Retina (tissue), 1 donor: ENCODE measurements at regions not wholly inside any gene's neighbourhood (a gene's known extent, or its start where the extent isn't known, plus 50 kb on each side); places are given as distances from the start of the nearest gene placed in this dataset.
A peak's percentile ranks its signal among the peaks of the same experiment; 100 is the strongest.

Experiments
- DNase-seq: peaks from one replicate; pipeline ENCODE4 v3.0.0-alpha.2; 2016

DNA sequence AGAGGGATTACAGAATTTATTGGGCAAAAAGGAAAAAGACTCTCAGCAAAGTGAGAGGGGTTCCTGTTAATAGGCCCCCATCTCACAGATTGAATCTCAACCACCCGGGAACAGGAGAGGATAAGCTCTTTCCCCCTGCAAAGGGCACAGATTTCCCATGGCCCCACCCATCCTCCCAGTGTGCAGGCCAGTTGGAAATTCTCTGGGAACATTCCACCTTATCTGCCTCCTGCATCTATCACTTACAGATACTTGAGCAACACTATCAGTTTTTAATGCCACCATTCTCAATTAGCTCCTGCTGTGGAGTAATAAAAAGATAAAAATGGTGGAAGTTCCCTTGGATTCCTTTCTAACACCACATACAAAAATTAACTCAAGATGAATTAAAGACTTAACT, 350.0 kb upstream of the BCHE start:
- no peak for DNase-seq

DNA sequence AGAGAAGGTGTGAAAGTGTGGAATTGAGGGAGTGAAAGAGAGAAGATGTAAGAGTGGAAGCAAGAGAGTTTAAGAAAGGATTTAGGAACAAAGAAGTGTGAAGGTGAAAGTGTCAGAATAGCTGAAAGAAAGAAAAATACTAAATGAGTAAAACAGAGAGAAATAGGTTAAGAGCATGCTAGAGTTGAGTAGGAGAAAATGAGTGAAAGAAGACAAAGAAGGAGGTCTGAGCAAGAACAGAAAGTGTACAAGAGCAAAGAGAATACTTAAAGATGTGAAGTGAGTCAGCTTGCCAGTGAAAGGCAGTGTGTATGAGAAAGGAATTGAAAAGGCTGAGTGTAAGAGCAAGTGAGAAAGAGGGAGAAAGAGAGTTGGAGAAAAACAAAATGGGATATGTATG, 348.8 kb upstream of the BCHE start:
- no peak for DNase-seq

DNA sequence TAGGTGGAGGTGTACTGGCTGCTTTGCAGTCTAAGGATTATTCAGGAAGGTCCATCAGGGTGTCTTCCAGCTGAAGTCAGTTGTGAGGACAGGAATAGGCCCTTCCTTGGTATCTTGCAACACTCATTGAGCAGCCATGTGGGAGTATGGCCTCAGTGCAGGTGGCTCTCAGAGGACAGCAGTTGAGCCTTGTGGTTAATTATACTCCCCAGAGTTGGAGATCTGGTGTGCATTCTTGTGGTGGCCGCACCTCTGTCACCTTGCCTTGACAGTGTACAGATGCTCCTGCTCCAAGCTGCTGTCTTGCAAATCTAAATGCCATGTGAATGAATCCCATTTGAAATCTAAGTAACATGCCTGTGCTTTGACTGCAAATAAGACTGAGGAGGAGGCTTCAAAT, 339.9 kb upstream of the BCHE start:
- no peak for DNase-seq

DNA sequence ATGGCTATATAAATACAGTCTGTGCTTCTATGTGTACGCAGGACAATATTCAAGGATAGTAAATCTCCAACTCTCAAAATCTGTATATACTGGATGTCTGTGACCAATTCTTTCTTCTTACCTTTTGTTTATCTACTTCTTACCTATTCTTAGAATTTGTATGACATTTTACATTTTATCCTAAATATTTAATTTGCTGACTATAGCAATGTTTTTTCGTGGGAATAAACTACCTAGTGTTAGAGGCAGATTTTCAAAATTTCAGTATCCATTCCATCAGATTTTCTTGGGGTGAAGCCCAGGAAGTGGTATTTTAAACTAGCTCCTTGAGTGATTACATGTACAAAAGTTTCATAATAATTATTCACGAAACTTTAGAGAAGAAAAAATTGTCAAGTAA, 334.5 kb upstream of the BCHE start:
- no peak for DNase-seq

DNA sequence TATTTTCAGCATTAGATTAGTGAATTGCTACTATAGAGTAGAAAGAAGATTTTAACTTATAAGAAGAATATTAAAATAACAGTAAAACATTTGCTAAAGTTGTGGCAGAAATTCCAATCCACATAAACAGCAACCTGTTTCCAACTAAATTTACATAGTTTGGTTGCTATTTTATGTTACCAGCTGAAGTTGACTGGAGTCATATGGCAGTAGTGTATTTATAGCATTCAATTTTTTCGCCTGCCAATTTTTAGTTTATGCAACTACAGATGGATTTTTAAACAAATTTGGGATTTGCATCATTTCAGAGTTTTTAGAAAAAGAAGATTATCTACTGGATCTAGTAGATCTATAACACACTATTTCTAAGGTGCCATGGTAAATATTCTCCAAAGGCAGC, 332.5 kb upstream of the BCHE start:
- DNase-seq: no peak

DNA sequence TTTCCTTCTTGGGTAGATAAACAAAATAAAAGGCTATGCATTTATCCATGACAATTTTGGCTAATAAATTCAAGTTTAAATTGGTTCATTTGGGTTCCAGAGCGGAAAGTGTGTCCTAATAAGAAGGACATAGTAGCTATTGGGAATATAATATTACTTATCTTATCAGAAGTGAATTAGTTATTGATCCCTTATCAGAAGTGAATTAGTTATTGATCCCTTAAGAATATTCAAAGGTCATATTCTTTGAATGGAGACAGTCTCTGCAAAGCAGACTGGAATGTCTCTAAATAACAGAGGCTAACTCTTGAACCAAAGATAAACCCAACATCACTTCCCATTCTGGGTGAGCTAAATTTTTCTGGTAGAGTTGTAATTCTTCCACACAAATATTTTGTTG, 290.7 kb upstream of the BCHE start:
- no peak for DNase-seq

DNA sequence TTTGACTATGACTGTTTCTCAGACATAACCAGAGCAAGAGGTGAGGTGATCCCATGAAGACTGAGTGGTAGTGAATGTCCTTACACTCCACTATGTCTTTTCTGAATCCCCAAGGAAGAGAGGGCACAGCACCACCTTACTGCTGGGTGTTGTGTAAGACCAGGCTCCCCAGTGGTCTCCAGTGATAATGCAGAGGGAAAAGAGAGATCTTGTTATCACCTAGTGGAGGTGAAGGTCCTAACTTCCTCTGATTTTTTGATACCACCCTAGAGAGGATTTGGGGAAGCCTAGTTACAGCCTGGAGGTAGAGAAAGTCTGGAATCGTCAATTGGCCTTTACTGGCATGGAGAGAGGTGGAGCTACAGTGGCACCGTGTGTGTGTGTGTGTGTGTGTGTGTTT, 288.0 kb upstream of the BCHE start:
- DNase-seq: no peak

DNA sequence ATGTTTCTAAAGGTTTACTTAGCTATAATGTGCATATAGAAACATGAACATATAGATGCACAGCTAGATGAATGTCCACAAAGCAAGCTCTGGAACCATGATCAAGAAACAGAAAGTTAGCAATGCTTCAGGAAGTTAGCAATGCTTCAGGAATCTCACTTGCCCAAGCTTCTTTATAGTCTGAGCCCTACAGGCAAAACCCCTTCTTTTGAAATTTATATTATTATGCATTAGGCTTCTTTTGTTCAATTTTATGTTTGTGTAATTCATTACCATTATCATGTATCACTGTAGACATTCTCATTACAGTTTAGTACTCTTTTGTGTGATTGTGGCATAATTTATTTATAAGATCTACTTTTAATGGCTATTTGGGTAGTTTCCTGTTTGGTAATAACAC, 286.4 kb upstream of the BCHE start:
- no peak for DNase-seq

DNA sequence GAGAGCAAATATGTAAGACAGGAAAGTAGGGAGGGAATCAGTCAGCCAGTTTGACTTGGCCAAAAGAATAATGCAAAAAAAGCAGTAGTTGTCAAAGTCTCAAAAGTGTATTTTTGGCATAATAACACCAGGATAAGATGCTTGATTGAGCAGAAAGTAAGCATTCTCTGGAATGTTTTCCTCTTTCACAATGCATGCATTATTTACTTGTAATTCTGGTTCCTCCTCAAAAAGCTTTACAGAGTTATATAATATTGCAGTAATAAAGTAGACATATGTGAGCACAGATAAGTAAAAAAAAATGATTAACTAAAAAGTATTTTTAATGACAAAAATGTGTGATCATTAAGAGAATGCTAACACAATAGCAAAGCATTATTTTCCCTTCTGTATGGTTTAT, 285.9 kb upstream of the BCHE start:
- no peak for DNase-seq

DNA sequence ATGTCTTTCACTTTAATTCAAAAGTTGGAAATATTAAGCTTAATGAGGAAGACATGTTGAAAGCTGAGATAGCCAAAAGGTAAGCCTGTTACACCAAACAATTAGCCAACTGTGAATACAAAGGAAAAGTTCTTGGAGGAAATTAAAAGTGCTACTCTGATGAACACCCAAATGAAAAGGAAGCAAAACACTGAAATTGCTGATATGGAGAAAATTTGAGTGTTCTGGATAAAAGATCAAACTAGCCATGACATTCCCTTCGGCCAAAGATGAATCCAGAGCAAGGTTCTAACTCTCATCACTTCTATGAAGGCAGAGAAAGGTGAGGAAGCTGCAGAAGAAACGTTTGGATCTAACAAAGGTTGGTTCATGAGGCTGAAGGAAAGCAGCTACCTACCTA, 280.8 kb upstream of the BCHE start:
- DNase-seq: no peak

DNA sequence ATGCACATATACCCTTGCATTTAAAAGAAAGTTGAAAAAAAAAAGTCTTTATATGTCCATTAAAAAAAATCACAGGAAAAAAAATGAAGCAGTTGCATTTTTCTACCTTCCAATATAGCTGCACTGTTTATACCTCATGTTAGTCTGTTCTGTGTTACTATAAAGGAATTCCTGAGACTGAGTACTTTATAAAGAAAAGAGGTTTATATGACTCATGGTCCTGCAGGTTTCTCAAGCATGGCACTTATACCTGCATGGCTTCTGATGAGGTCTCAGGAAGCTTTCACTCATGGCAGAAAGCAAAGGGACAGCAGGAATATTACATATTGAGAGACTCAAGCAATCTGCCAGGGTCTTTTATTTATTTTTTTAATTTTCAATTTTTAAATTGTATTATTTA, 277.2 kb upstream of the BCHE start:
- no peak for DNase-seq

DNA sequence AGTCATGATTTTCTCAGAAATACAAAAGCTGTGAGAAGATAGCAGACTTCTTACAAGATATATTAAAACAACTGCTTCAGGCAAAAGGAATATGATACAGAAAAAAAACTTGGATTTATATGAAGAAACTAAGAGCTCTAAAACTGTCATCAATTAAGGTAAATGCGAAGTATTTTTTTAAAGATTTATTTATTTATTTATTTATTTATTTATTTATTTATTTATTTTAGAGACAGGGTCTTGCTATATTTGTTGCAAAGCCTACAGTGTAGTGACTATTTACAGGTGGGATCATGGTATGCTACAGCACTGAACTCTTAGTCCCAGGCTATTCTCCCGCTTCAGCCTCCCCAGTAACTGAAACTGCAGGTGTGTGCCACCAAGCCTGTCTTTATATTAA, 274.3 kb upstream of the BCHE start:
- no peak for DNase-seq

DNA sequence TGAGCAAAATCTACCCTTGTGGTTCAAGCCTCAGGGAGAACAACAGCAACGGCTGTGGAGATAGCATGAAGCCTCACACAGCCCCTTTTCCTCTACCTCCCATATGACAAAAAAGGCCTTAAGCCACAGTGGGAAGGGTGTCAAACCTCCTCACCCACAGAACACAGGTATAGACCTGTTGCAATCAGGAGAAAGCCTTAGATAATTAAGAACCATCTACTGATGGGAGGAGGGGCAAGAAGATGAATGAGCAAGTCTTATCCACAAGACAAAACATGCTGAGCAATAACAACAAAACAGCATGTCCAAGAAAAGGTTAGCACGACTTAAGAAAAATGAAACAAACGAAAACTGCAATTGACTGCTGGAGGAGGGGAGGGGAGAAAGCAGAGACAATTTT, 272.9 kb upstream of the BCHE start:
- DNase-seq: no peak

DNA sequence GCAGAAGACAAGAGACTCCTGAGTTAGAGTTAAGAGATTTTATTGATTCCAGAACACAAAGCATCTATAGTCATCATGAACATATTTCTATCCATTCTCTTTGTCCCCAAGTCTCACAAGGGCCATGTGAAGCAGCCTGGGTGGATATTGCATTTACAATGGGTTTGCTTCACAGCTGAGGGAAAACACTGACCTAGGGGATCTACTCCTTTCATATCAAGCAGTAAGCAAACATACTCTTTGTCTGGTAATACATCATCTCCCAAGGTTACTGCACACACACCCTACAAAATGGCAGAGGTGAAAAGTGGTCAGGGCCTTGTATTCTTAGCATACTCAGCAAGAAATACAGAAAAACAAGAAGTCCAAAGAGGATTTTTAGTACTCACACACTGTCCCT, 267.7 kb upstream of the BCHE start:
- no peak for DNase-seq

DNA sequence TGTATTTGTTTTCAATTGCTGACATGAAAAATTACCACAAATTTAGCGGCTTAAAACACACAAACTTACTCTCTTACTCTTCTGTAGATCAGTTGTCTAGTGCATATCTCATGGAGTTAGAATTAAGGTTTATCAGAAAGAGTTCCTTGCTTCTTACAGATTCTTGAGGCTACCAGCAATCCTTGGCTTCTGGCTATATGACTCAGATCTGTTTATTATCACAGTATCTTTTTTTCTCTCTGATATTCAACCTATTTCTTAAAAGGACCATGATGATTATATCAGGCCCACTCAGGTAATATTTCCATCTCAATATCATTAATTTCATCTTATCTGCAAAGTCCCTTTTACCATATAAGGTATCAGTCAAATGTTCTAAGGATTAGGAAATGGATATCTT, 263.5 kb upstream of the BCHE start:
- DNase-seq: no peak

DNA sequence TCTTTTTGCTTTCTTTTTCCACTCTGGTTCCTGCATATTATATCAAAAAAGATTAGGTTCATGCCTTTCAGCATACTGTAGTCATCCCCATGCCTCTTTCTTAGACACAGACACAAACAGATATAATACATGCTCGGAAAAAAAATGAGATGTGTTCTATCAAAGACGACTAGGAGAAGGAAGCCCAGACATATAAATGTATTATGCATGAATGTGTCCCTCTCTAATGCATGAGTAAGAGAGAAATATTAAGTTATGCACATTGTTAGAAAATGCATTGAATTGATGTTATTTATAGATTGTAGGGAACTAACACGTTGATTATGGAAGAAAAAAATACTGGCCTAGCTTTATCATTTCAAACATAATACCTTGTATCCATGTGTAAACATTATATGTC, 252.4 kb upstream of the BCHE start:
- no peak for DNase-seq

DNA sequence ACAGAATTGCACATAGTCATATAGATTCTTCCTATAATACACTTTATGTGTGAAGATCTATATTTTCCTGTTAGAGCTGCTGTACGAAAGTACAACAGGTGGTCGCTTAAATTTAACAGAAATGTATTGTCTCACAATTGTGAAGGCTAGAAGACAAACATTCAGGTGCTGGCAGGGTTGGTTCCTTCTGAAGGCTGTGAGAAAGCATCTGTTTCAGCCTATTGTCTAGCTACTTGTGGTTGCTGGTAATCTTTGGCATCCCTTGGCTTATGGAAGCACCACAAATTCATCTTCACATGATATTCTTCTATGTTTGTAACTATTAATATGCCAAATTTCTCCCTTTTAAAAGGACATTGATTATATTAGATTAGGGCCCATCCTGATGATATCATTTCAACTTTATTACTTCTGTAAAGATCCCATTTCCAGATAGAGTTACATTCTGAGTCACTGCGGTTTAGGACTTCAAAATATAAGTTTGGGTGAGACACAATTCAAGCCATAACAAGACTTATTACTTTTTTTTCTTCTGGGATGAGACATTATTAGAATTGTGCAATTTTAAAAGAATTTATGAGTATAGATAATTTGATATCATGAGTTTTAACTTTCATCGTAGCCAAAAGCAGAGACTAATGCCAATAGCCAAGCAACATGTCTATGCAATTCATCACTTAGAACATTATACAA, 248.1 kb upstream of the BCHE start:
- DNase-seq: no peak

DNA sequence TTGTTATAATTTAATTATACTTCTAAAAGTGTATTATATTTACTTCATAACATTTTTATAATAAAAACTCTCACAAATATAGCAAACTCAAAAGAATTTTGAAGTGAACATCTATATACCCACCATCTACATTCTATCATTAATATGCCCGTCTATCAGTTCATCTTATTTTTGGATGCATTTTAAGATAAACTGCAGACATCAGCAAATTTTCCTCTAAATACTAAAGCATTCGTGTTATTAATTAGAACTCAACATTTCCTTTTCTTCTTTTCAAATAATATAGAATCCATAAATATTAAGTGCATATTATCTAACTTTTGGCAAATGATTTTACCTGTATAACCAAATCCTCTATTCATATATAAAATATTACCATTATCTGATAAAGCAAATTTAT, 242.9 kb upstream of the BCHE start:
- DNase-seq: no peak

DNA sequence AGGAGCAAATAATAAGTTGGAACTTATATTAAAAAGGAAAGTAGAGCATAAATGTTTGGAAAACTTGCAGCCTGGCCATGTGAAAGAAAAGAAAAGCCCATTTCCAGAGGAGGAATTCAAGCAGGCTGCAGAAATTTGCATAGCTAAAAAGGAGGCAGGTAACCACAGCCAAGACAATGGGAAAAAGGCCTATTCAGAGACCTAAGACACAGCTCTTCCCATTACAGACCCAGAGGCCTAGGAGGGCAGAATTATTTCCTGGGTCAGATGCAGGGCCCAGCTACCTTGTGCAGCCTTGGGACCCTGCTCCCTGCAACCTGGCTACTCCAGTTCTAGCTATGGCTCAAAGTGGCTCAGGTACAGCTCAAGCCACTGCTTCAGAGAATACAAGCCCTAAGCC, 234.6 kb upstream of the BCHE start:
- no peak for DNase-seq

DNA sequence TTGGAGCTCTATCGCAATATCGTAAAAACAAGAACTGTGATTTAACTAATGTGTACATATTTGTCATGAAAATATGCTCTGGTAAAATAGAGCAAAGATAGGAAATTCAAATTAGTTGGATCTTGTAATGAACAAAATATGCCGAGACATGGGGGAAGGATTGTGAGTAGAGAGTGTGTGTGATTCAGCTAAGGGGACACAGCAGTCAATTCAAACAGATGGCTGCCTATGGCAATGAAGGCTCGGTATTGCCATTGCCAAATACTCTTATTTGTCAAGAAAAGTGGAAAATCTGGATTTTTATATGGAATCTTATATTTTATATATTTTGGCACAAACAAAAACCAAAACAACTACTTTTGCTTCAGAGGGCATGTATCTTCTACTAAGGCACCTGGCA, 227.3 kb upstream of the BCHE start:
- no peak for DNase-seq

DNA sequence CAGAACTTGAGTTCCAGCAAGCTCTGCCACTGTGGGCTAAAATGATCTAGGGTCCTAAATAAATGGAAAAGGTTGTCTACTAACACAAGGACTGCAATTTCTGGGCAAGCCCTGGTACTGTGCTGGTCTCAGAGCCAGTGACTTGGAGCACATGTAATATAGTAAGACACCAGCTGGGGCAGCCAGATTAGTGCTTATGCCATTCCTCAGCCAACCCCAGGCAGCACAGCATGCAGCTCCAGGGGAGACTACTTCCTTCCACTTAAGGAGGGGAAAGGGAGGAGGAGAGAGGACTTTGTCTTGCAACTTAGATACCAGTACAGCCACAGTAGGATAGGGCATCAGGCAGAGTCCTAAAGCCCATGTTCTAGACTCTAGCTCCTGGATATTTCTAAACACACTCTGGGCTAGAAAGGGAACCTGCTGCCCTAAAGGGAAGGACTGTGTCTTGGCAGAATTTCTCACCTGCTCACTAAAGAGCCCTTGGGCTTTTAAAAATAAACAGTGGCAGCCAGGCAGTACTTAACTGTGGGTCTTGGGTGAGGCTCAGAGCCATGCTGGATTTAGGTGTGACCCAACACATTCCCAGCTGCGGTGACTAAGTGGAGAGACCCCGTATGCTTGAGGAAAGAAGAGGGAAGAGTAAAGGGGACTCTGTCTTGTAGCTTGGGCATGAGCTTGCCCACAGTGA, 223.7 kb upstream of the BCHE start:
- peak; percentile 2 for DNase-seq

DNA sequence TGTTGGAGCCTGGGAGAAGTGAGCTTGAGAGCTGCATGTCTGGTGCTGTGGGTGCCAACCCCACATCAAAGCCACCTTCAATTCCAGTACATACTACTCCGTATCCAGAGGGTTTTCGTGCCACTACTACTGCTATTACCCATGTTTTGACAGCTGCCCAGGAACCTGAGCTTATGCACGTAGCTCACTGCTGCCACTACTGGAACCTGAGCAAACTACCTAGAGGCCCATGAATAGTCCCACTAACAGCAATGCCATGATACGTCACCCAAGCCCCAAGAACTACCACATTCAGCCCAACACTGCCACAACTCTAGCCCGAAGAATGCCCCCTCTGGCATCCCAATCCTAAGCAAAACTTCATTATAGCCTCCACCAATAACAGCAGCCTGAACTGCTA, 215.2 kb upstream of the BCHE start:
- DNase-seq: no peak

DNA sequence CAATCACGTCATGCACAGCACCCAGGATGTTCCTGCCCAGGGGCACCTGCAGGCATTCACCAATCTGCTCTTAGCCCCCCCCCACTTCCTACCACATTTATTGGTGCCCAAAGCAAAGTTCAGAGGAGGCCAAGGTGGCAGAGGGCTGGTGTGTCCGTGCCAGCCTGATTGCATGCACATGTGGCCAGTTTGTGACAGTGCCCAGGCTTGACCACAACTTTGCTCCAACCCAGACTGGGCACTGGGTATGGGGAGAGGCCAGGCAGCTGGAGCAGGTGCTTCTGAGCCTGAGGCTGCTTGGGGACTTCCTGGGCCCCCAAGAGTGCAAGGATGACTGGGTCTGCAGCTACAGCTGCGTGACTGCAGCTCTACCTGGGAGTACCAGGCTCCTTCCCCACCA, 192.3 kb upstream of the BCHE start:
- no peak for DNase-seq

DNA sequence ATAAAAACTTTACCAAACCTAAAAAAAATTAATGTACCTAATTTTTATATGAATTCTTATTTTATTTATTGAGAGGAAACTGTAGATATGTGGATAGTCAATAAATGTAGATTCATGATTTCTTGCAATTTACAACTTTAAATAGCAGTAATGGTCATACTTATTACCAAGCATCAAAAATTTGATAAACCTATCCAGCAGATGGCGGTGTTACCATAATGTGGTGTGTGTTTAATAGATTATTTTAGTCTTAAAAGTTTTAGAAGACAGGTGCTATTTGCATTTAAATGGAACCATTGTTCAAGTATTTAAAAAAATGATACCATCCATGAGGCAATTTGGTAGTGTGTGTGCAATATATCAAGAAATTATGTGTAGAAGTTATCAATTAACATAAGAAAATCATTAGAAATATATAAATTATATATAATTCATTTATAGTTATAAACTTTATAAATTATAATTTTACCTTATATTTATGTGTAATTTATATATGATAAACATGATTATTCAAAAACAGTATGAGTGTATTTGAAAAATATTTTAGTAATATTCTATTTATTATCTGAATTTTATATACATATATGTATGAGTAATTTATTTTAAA, 176.0 kb upstream of the BCHE start:
- no peak for DNase-seq

DNA sequence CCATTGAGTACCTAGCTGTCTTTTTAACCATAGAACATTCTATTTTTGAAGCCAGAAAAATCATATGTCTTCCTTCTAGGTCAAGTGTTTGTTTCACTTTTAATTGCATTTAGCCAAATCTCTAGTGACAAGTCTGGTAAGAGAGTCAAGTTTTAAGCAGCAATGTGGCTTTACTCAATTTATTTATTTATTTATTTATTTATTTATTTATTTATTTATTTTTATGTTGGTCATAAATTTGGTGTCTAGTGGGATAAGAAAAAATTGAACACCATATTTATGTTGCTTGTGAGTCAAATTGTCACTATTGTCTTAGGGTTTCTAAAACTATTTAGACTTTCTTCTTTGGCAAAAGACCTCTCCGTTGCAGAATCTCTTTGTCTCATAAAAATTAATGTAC, 174.5 kb upstream of the BCHE start:
- DNase-seq: no peak
